Uterus (tissue), 3 donors: ENCODE measurements at regions not wholly inside any gene's neighbourhood (a gene's known extent, or its start where the extent isn't known, plus 50 kb on each side); places are given as distances from the start of the nearest gene placed in this dataset.

Source experiments
- DNase-seq, 2 donors: peaks; one replicate each; pipeline ENCODE4 v3.0.0-alpha.2; 2019 to 2020
- H3K27ac ChIP-seq, 2 donors: fragments of 200-600 bp; sonication (generic); 1 replicate in 1 of 2; 2 replicates in 1 of 2; pipeline ENCODE4 v1.5.1; 2016 to 2018
- H3K27me3 ChIP-seq, 2 donors: fragments of 200-600 bp; sonication (generic); one replicate each; pipeline ENCODE4 v1.5.1; 2018 to 2019; ENCODE audit warnings: control low read depth in 1 of 2
- H3K36me3 ChIP-seq, 2 donors: fragments of 200-600 bp; sonication (generic); one replicate each; pipeline ENCODE4 v1.5.1; 2019; ENCODE audit warnings: control low read depth in 1 of 2
- H3K4me1 ChIP-seq, 2 donors: fragments of 200-600 bp; sonication (generic); one replicate each; pipeline ENCODE4 v1.5.1; 2018 to 2019; ENCODE audit warnings: control low read depth in 1 of 2
- H3K4me3 ChIP-seq, 2 donors: fragments of 200-600 bp; sonication (generic); 1 replicate in 1 of 2; 2 replicates in 1 of 2; pipeline ENCODE4 v1.5.1; 2018 to 2019; ENCODE audit warnings: mild to moderate bottlenecking in 1 of 2
- H3K9me3 ChIP-seq, 2 donors: fragments of 200-600 bp; sonication (generic); one replicate each; pipeline ENCODE4 v1.5.1; 2019; ENCODE audit warnings: control low read depth in 1 of 2
- CTCF ChIP-seq, 4 experiments: fragments of 200-600 bp in 2 of 4; fragments of 450-650 bp in 2 of 4; sonication (generic) in 2 of 4; IDR thresholded peaks; one replicate each; pipeline ENCODE4 v1.5.1; 2016 to 2019; ENCODE audit warnings: antibody characterized with exemption in 4 of 4, mild to moderate bottlenecking in 2 of 4, moderate library complexity in 1 of 4
- POLR2A ChIP-seq, 2 donors: fragments of 450-650 bp; IDR thresholded peaks; one replicate each; pipeline ENCODE4 v1.6.1; 2016; ENCODE audit warnings: antibody characterized with exemption in 2 of 2, mild to moderate bottlenecking in 1 of 2, moderate library complexity in 1 of 2
- intact Hi-C: fragments of 100-400 bp; cut with DNase I; formaldehyde crosslinking; loops from one replicate; pipeline ENCODE4 v1.15.1; 2023; ENCODE audit warnings: low total_unique reads
- donor health status: DM: yes; HTN: yes; CAD: no.

GRCh38 chr6:141163107-141163506 is 969.6 kb upstream of the GJE1 start:
- intact Hi-C loops = no loop called here

GRCh38 chr6:141158740-141159139 is 974.0 kb upstream of the GJE1 start:
- H3K4me3 ChIP-seq = no peak overlapping the region
- no peaks in the 10 kb centered on the region for H3K9me3 ChIP-seq
- intact Hi-C loops = no loop called here
- TF ChIP-seq CTCF (IDR thresholded peaks at IDR 0.05) (no peak), POLR2A (IDR thresholded peaks at IDR 0.05) (no peak)
- no peaks in the 10 kb centered on the region for H3K36me3 ChIP-seq
- DNase-seq = no peak
- no peaks in the 10 kb centered on the region for H3K27me3 ChIP-seq
- H3K27ac ChIP-seq = peak overlapping the region in 1 of 2 donors; percentile 76
- H3K4me1 ChIP-seq = no peaks in the 10 kb centered on the region

More at GRCh38 chr6:141163107-141163506, 969.6 kb upstream of the GJE1 start:
- Histone ChIP-seq H3K27me3 (no peaks in the 10 kb centered on the region), H3K9me3 (no peaks in the 10 kb centered on the region), H3K4me1 (no peaks in the 10 kb centered on the region), H3K36me3 (no peaks in the 10 kb centered on the region), H3K4me3 (no peak overlapping the region), H3K27ac (no peak overlapping the region)
- DNase-seq = no peak
- TF ChIP-seq CTCF (IDR thresholded peaks at IDR 0.05) (no peak), POLR2A (IDR thresholded peaks at IDR 0.05) (no peak)

GRCh38 chr6:141153563-141153962 is 979.2 kb upstream of the GJE1 start:
- TF ChIP-seq CTCF (IDR thresholded peaks at IDR 0.05) (no peak), POLR2A (IDR thresholded peaks at IDR 0.05) (no peak)

GRCh38 chr6:141152951-141153350 is 979.8 kb upstream of the GJE1 start:
- intact Hi-C loops = no loop called here
- Histone ChIP-seq H3K27me3 (no peaks in the 10 kb centered on the region), H3K9me3 (no peaks in the 10 kb centered on the region), H3K4me1 (no peaks in the 10 kb centered on the region), H3K36me3 (no peaks in the 10 kb centered on the region), H3K27ac (no peak overlapping the region), H3K4me3 (no peak overlapping the region)
- TF ChIP-seq POLR2A (IDR thresholded peaks at IDR 0.05) (no peak), CTCF (IDR thresholded peaks at IDR 0.05) (no peak)
- DNase-seq = no peak

More at GRCh38 chr6:141153563-141153962, 979.2 kb upstream of the GJE1 start:
- intact Hi-C loops = no loop called here
- no peaks in the 10 kb centered on the region for H3K27me3 ChIP-seq
- no peak for DNase-seq
- H3K4me1 ChIP-seq = no peaks in the 10 kb centered on the region
- no peaks in the 10 kb centered on the region for H3K36me3 ChIP-seq
- no peak overlapping the region for H3K4me3 ChIP-seq
- no peak overlapping the region for H3K27ac ChIP-seq
- H3K9me3 ChIP-seq = no peaks in the 10 kb centered on the region

- Histone ChIP-seq H3K4me1 (no peaks in the 10 kb centered on the region), H3K27ac (no peak overlapping the region), H3K36me3 (no peaks in the 10 kb centered on the region), H3K4me3 (no peak overlapping the region), H3K9me3 (no peaks in the 10 kb centered on the region), H3K27me3 (no peaks in the 10 kb centered on the region)
- no peak for DNase-seq
- intact Hi-C loops = no loop called here
- TF ChIP-seq POLR2A (IDR thresholded peaks at IDR 0.05) (no peak), CTCF (IDR thresholded peaks at IDR 0.05) (no peak)
Measured at GRCh38 chr6:141151710-141152417, 980.9 kb upstream of the GJE1 start.
